ENCODE measurements at regions not wholly inside any gene's neighbourhood (a gene's known extent, or its start where the extent isn't known, plus 50 kb on each side); places are given as distances from the start of the nearest gene placed in this dataset.
A peak's percentile ranks its signal among the peaks of the same experiment; 100 is the strongest.
"Not testable (repeated sequence)": the region's sequence is repeated elsewhere in the genome, so short reads cannot be mapped to it uniquely, and the experiment has no call there.

DNA sequence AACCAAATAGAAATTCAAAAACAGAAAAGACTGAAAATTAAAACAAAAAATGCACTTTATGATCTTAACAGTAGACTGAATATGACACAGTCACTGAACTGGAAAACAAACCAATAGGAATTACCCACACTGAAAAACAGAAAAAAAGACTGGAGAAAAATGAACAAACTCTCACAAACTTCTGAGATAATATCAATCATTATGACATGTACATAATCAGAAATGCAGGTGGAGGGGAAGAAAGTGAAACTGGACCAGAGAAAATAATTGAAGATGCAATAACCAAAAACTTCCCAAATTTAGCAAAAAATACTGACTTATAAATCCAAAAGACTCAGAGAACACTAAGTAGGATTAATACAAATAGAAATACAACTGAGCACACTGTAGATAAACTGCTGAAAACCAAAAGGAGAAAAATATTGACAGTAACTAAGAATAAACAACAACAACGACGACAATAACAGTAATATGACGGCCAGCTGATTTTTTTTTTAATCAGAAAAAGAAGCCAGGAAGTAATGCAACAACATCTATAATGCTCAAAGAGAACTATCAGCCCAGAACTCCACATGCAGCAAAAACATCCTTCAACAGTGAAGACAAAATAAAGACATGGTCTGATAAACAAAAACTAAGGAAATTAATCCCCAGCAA is 108.1 kb downstream of the ZFAND4 start:
- 91 to 96% (median 91%) methylated on average over 3 of the region's 3 CpGs for WGBS, 3 donors
- Histone ChIP-seq H3K4me3 (ENCODE audit: low read depth in 1 of 3, low read length in 3 of 3) (no peak overlapping the region), H3K4me1 (ENCODE audit: control insufficient read depth in 3 of 3, insufficient read depth in 2 of 3, low read depth in 1 of 3, low read length in 2 of 3) (no peaks in the 10 kb centered on the region), H3K36me3 (ENCODE audit: control insufficient read depth in 3 of 3, insufficient read depth in 2 of 3, low read depth in 1 of 3, low read length in 3 of 3) (peaks cover 0 to 8% (median 0%) of the 10 kb centered on the region in 3 donors), H3K9me3 (ENCODE audit: control insufficient read depth in 2 of 2, insufficient read depth in 1 of 2, low read depth in 1 of 2, low read length in 1 of 2) (peaks cover 0 to 10% of the 10 kb centered on the region in 2 donors), H3K27me3 (ENCODE audit: control insufficient read depth in 3 of 3, insufficient read depth in 3 of 3, low read length in 3 of 3) (no peaks in the 10 kb centered on the region), H3K27ac (ENCODE audit: low read depth in 1 of 3, low read length in 2 of 3) (no peak overlapping the region)
- no peak for DNase-seq
- FAIRE-seq: no peak

DNA sequence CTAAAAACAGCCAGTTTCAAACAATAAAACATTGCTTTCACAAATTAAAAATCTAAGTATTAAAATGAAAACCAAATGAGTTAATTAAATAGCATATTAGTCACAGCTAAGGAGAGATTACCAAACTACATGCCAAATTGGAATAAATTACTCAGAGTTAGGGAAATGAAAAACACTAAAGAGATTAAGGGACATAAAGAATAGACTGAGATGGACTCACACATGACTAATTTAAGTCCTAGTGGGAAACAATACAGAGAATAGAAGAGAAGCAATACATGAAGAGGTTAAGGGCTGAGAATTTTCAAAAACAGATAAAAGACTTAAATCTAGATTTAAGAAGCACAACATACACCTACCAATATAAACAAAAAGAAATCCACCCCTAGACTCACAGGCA is 110.6 kb downstream of the ZFAND4 start:
- no peak for DNase-seq

DNA sequence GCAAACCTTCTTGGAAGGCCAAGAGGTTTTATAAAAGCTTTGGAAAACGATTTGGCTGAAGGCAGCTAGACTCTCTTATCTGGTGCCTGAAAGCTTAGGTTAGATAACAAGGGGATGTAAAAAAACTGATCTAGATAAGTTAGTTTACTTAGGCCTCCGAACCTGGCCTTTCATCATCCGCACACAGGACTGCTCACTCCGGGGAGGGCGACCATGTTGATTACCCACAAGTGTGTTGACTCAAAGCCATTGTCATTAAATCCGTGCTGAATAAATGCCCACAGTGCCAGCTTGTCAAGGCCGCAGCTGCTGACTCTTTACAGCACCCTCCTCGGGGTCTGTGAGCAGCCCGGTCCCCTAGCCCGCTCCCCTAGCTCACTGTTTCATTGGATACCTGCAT is 112.3 kb downstream of the ZFAND4 start:
- no peak overlapping the region for H3K27ac ChIP-seq (ENCODE audit: low read depth in 1 of 3, low read length in 2 of 3)
- H3K4me1 ChIP-seq (ENCODE audit: control insufficient read depth in 3 of 3, insufficient read depth in 2 of 3, low read depth in 1 of 3, low read length in 2 of 3): no peaks in the 10 kb centered on the region
- peaks cover 0 to 10% (median 0%) of the 10 kb centered on the region in 3 donors for H3K36me3 ChIP-seq (ENCODE audit: control insufficient read depth in 3 of 3, insufficient read depth in 2 of 3, low read depth in 1 of 3, low read length in 3 of 3)
- peaks cover 0 to 10% of the 10 kb centered on the region in 2 donors for H3K9me3 ChIP-seq (ENCODE audit: control insufficient read depth in 2 of 2, insufficient read depth in 1 of 2, low read depth in 1 of 2, low read length in 1 of 2)
- no peaks in the 10 kb centered on the region for H3K27me3 ChIP-seq (ENCODE audit: control insufficient read depth in 3 of 3, insufficient read depth in 3 of 3, low read length in 3 of 3)
- H3K4me3 ChIP-seq (ENCODE audit: low read depth in 1 of 3, low read length in 3 of 3): no peak overlapping the region
- DNase-seq (no peak), FAIRE-seq (no peak)
- 81 to 88% (median 86%) methylated on average over 10 of the region's 10 CpGs for WGBS, 3 donors

More for the DNA sequence above, 110.6 kb downstream of the ZFAND4 start:
- H3K27me3 ChIP-seq (ENCODE audit: control insufficient read depth in 3 of 3, insufficient read depth in 3 of 3, low read length in 3 of 3): no peaks in the 10 kb centered on the region
- H3K9me3 ChIP-seq (ENCODE audit: control insufficient read depth in 2 of 2, insufficient read depth in 1 of 2, low read depth in 1 of 2, low read length in 1 of 2): peaks cover 0 to 10% of the 10 kb centered on the region in 2 donors
- H3K4me3 ChIP-seq (ENCODE audit: low read depth in 1 of 3, low read length in 3 of 3): no peak overlapping the region
- H3K4me1 ChIP-seq (ENCODE audit: control insufficient read depth in 3 of 3, insufficient read depth in 2 of 3, low read depth in 1 of 3, low read length in 2 of 3): no peaks in the 10 kb centered on the region
- H3K36me3 ChIP-seq (ENCODE audit: control insufficient read depth in 3 of 3, insufficient read depth in 2 of 3, low read depth in 1 of 3, low read length in 3 of 3): peaks cover 0 to 10% (median 0%) of the 10 kb centered on the region in 3 donors
- FAIRE-seq: no peak
- no peak overlapping the region for H3K27ac ChIP-seq (ENCODE audit: low read depth in 1 of 3, low read length in 2 of 3)

DNA sequence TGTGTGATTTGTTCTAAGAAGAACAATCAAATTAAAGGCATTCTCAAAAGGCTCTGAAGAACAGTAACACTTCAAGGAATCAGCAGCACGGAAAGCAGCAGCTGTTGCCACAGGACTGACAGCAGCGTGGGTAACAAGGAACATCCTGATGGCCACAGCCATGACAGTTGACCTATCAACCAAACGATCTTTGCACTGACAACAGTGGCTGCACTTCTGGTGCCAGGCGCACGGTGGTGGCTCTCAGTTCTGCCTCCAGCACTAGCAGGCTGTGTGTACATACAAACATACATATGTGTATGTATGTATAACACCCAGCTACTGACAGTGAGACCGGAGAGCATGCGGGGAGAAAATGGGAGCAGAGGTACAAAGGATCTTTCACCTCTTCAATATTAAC is 114.1 kb downstream of the ZFAND4 start:
- FAIRE-seq (no peak), DNase-seq (no peak)
- Histone ChIP-seq H3K27ac (ENCODE audit: low read depth in 1 of 3, low read length in 2 of 3) (no peak overlapping the region), H3K9me3 (ENCODE audit: control insufficient read depth in 2 of 2, insufficient read depth in 1 of 2, low read depth in 1 of 2, low read length in 1 of 2) (peaks cover 0 to 10% of the 10 kb centered on the region in 2 donors), H3K4me3 (ENCODE audit: low read depth in 1 of 3, low read length in 3 of 3) (no peak overlapping the region), H3K36me3 (ENCODE audit: control insufficient read depth in 3 of 3, insufficient read depth in 2 of 3, low read depth in 1 of 3, low read length in 3 of 3) (peaks cover 0 to 13% (median 0%) of the 10 kb centered on the region in 3 donors), H3K4me1 (ENCODE audit: control insufficient read depth in 3 of 3, insufficient read depth in 2 of 3, low read depth in 1 of 3, low read length in 2 of 3) (no peaks in the 10 kb centered on the region), H3K27me3 (ENCODE audit: control insufficient read depth in 3 of 3, insufficient read depth in 3 of 3, low read length in 3 of 3) (no peaks in the 10 kb centered on the region)
- 83 to 86% (median 86%) methylated on average over 7 of the region's 7 CpGs for WGBS, 3 donors

DNA sequence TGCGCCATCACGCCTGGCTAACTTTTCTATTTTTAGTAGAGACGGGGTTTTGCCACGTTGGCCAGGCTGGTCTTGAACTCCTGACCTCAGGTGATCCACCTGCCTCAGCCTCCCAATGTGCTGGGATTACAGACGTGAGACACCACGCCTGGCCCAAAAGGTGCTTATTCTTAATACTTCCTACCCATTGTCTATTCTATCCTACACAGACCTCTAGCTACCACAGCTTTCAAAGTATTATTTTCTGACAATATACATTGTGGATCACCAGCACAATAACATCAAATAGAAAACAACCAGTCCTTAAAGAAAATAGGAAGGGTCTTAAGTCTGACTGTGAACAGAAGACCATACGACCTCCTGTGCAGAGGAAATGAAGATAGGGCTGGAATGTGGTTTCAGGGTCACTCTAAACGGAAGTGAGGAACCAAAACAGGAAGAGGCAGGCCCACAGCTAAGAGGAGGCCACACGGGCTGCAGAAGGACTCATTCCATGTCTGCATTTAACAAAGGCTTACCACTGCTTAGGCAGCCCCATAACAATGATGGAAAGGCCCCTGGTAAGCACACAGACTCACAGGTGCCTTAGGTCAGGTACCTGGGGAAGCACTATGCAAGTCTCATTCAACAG is 115.2 kb downstream of the ZFAND4 start:
- no peak overlapping the region for H3K4me3 ChIP-seq (ENCODE audit: low read depth in 1 of 3, low read length in 3 of 3)
- DNase-seq (no peak), FAIRE-seq (no peak)
- H3K36me3 ChIP-seq (ENCODE audit: control insufficient read depth in 3 of 3, insufficient read depth in 2 of 3, low read depth in 1 of 3, low read length in 3 of 3): peaks cover 0 to 13% (median 0%) of the 10 kb centered on the region in 3 donors
- 67 to 73% (median 70%) methylated on average over 9 of the region's 9 CpGs for WGBS, 3 donors
- H3K27ac ChIP-seq (ENCODE audit: low read depth in 1 of 3, low read length in 2 of 3): peak overlapping the region in 1 of 3 donors; percentile 31
- no peaks in the 10 kb centered on the region for H3K4me1 ChIP-seq (ENCODE audit: control insufficient read depth in 3 of 3, insufficient read depth in 2 of 3, low read depth in 1 of 3, low read length in 2 of 3)
- H3K9me3 ChIP-seq (ENCODE audit: control insufficient read depth in 2 of 2, insufficient read depth in 1 of 2, low read depth in 1 of 2, low read length in 1 of 2): peaks cover 0 to 10% of the 10 kb centered on the region in 2 donors
- H3K27me3 ChIP-seq (ENCODE audit: control insufficient read depth in 3 of 3, insufficient read depth in 3 of 3, low read length in 3 of 3): no peaks in the 10 kb centered on the region

DNA sequence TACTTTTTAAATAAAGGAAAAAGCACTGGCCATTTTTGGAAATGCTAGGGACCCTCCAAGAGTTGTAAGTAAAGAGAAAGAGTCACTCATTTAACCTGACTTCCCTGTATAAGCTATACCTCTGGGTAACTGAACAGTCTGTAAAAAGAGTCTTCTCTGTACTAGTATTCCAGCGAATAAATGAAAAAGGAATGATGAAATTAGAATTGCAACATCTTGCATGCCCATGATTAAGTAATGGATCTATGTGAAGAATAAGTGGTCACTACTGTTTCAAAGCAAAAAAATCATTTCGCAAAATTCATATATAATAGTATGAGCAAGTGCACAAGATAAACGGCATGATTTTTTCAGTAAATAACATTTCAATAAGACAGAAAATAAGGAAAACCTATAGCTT is 116.8 kb downstream of the ZFAND4 start:
- no peaks in the 10 kb centered on the region for H3K27me3 ChIP-seq (ENCODE audit: control insufficient read depth in 3 of 3, insufficient read depth in 3 of 3, low read length in 3 of 3)
- H3K9me3 ChIP-seq (ENCODE audit: control insufficient read depth in 2 of 2, insufficient read depth in 1 of 2, low read depth in 1 of 2, low read length in 1 of 2): peaks cover 0 to 10% of the 10 kb centered on the region in 2 donors
- no peak overlapping the region for H3K4me3 ChIP-seq (ENCODE audit: low read depth in 1 of 3, low read length in 3 of 3)
- no peak for DNase-seq
- no peak overlapping the region for H3K27ac ChIP-seq (ENCODE audit: low read depth in 1 of 3, low read length in 2 of 3)
- H3K36me3 ChIP-seq (ENCODE audit: control insufficient read depth in 3 of 3, insufficient read depth in 2 of 3, low read depth in 1 of 3, low read length in 3 of 3): peaks cover 0 to 14% (median 0%) of the 10 kb centered on the region in 3 donors
- H3K4me1 ChIP-seq (ENCODE audit: control insufficient read depth in 3 of 3, insufficient read depth in 2 of 3, low read depth in 1 of 3, low read length in 2 of 3): no peaks in the 10 kb centered on the region
- no peak for FAIRE-seq
- 94 to 96% (median 95%) methylated on average over 3 of the region's 3 CpGs for WGBS, 3 donors

DNA sequence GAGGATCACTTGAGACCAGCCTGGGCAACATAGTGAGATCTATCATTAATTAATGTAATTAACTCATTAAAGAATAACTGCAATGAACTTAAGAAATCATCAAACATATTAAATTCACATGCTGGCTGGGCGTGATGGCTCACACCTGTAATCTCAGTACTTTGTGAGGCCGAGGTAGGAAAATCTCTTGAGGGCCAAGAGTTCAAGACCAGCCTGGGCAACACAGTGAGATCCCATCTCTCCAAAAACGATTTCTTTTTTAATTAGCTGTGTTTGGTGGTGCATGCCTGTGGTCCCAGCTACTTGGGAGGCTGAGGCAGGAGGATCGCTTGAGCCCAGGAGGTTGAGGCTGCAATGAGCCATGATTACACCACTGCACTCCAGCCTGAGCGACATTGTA is 117.2 kb downstream of the ZFAND4 start:
- FAIRE-seq; H3K27ac ChIP-seq (ENCODE audit: low read depth in 1 of 3, low read length in 2 of 3); H3K4me1 ChIP-seq (ENCODE audit: control insufficient read depth in 3 of 3, insufficient read depth in 2 of 3, low read depth in 1 of 3, low read length in 2 of 3); H3K4me3 ChIP-seq (ENCODE audit: low read depth in 1 of 3, low read length in 3 of 3); H3K9me3 ChIP-seq (ENCODE audit: control insufficient read depth in 2 of 2, insufficient read depth in 1 of 2, low read depth in 1 of 2, low read length in 1 of 2); DNase-seq; H3K27me3 ChIP-seq (ENCODE audit: control insufficient read depth in 3 of 3, insufficient read depth in 3 of 3, low read length in 3 of 3): not testable (repeated sequence)
- peaks cover 0 to 12% (median 0%) of the 10 kb centered on the region in 3 donors for H3K36me3 ChIP-seq (ENCODE audit: control insufficient read depth in 3 of 3, insufficient read depth in 2 of 3, low read depth in 1 of 3, low read length in 3 of 3)
- 93 to 95% (median 93%) methylated on average over 5 of the region's 5 CpGs for WGBS, 3 donors

DNA sequence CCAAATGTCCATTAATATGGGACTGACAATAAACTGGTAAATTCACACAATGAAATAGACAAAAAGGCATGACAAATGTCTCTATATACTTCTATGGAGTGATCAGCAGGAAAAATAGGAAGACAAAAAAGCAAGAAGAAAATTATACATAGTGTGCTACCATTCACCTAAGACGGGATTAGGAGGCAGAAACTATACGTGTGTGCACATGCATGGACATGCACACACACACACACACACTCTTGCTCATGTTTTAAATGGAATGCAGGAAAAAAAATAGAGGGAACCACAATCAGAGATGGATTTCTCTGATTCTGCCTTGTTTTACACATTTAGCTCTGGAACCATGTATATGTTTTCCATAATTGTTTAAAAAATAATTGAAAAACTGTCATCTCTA is 119.0 kb downstream of the ZFAND4 start:
- DNase-seq (no peak), FAIRE-seq (no peak)
- H3K27ac ChIP-seq (ENCODE audit: low read depth in 1 of 3, low read length in 2 of 3): no peak overlapping the region
- H3K36me3 ChIP-seq (ENCODE audit: control insufficient read depth in 3 of 3, insufficient read depth in 2 of 3, low read depth in 1 of 3, low read length in 3 of 3): peaks cover 0 to 14% (median 0%) of the 10 kb centered on the region in 3 donors
- no peaks in the 10 kb centered on the region for H3K9me3 ChIP-seq (ENCODE audit: control insufficient read depth in 2 of 2, insufficient read depth in 1 of 2, low read depth in 1 of 2, low read length in 1 of 2)
- H3K4me1 ChIP-seq (ENCODE audit: control insufficient read depth in 3 of 3, insufficient read depth in 2 of 3, low read depth in 1 of 3, low read length in 2 of 3): no peaks in the 10 kb centered on the region
- H3K27me3 ChIP-seq (ENCODE audit: control insufficient read depth in 3 of 3, insufficient read depth in 3 of 3, low read length in 3 of 3): no peaks in the 10 kb centered on the region
- no peak overlapping the region for H3K4me3 ChIP-seq (ENCODE audit: low read depth in 1 of 3, low read length in 3 of 3)
- 89 to 98% (median 91%) methylated on average over 2 of the region's 2 CpGs for WGBS, 3 donors

All from small intestine (tissue), 7 donors.